ENCODE measurements at regions not wholly inside any gene's neighbourhood (a gene's known extent, or its start where the extent isn't known, plus 50 kb on each side); places are given as distances from the start of the nearest gene placed in this dataset. TPM values are rescaled to one million over a fixed set of nuclear protein-coding genes. Genes with fewer than 3 reads are reported as not detected.

GRCh38 chr22:46090631-46091201 lies 59.6 kb upstream of the PPARA start:
- no peak for DNase-seq

- DNase-seq: no peak
Observed at GRCh38 chr22:46091277-46091977, 58.9 kb upstream of the PPARA start.

GRCh38 chr22:46092011-46092410 lies 58.3 kb upstream of the PPARA start:
- no peak for DNase-seq

GRCh38 chr22:46092670-46093410 lies 57.5 kb upstream of the PPARA start:
- DNase-seq: no peak

GRCh38 chr22:46093796-46094195 lies 56.5 kb upstream of the PPARA start:
- no peak for DNase-seq

- no peak for DNase-seq
Observed at GRCh38 chr22:46094676-46095075, 55.6 kb upstream of the PPARA start.

GRCh38 chr22:46096051-46096450 lies 54.3 kb upstream of the PPARA start:
- DNase-seq: no peak

GRCh38 chr22:46096706-46097230 lies 53.6 kb upstream of the PPARA start:
- DNase-seq: no peak

GRCh38 chr22:46097268-46097900 lies 52.9 kb upstream of the PPARA start:
- no peak for DNase-seq

GRCh38 chr22:46098525-46099475 lies 51.5 kb upstream of the PPARA start:
- DNase-seq: no peak

- DNase-seq: no peak
Observed at GRCh38 chr22:46099740-46100139, 50.6 kb upstream of the PPARA start.

GRCh38 chr22:46100401-46101105 lies 49.8 kb upstream of the PPARA start:
- no peak for DNase-seq

Small RNA genes lying in the stretch of these regions (small RNA-seq; reads per million reads assigned to genes)
- gene MIR3619 (ENCODE audit: low replicate concordance): not detected

Measured in tongue (tissue), 2 donors.